ENCODE measurements at regions not wholly inside any gene's neighbourhood (a gene's known extent, or its start where the extent isn't known, plus 50 kb on each side); places are given as distances from the start of the nearest gene placed in this dataset.

- Histone ChIP-seq H3K23ac (ENCODE audit: low read depth, low read length) (no peak overlapping the region), H3K4me3 (ENCODE audit: insufficient read depth, low read depth, low read length) (no peak overlapping the region), H3K4ac (ENCODE audit: low read depth, low read length) (no peak overlapping the region), H3K14ac (replicated peaks; ENCODE audit: low read depth, low read length) (no peak overlapping the region), H2AK9ac (replicated peaks; ENCODE audit: low read depth, low read length, poor library complexity) (no peak overlapping the region), H3K79me1 (ENCODE audit: low read depth in 1 of 2, low read length in 2 of 2) (no peaks in the 10 kb centered on the region), H2BK15ac (ENCODE audit: low read depth, low read length) (no peak overlapping the region), H2AFZ (replicated peaks; ENCODE audit: low read length, poor library complexity) (no peak overlapping the region), H2BK20ac (ENCODE audit: low read depth, low read length) (no peak overlapping the region), H3K27ac (ENCODE audit: insufficient read depth, low read length) (no peak overlapping the region), H4K8ac (ENCODE audit: low read depth in 2 of 2, low read length in 2 of 2) (no peak overlapping the region), H3K18ac (ENCODE audit: low read depth, low read length) (no peak overlapping the region), H3K9me1 (ENCODE audit: insufficient read depth, low read length) (no peaks in the 10 kb centered on the region), H3K4me2 (ENCODE audit: low read depth, low read length) (no peak overlapping the region), H3K56ac (ENCODE audit: extremely low read depth, insufficient read depth, low read length) (no peak overlapping the region), H3K27me3 (ENCODE audit: control insufficient read depth, insufficient read depth, low read length) (no peaks in the 10 kb centered on the region), H4K20me1 (ENCODE audit: insufficient read depth, low read length) (no peaks in the 10 kb centered on the region), H4K91ac (ENCODE audit: insufficient read depth, low read depth, low read length) (no peak overlapping the region), H2BK120ac (ENCODE audit: low read depth, low read length) (no peak overlapping the region), H3K9me3 (ENCODE audit: control insufficient read depth, insufficient read depth, low read length) (peaks cover 9% of the 10 kb centered on the region), H4K5ac (ENCODE audit: low read depth, low read length) (no peak overlapping the region), H3K36me3 (ENCODE audit: control insufficient read depth, insufficient read depth, low read length) (no peaks in the 10 kb centered on the region), H3K9ac (ENCODE audit: low read depth, low read length) (no peak overlapping the region), H2AK5ac (ENCODE audit: low read depth, low read length) (no peak overlapping the region), H3K4me1 (ENCODE audit: control insufficient read depth, insufficient read depth, low read length) (no peaks in the 10 kb centered on the region), H2BK5ac (ENCODE audit: low read depth, low read length, poor library complexity, severe bottlenecking) (no peak overlapping the region)
- dilution Hi-C loops (cut with HindIII; ENCODE audit: low sequenced_read_pairs, unreplicated experiment), result no loop called here
- no peak for TF ChIP-seq NFE2L2 (IDR thresholded peaks at IDR 0.05; ENCODE audit: low read depth, low read length)
- no peak for TF ChIP-seq RAD21 (IDR thresholded peaks at IDR 0.05; ENCODE audit: low read length)
- no peak for TF ChIP-seq MAZ (IDR thresholded peaks at IDR 0.05; ENCODE audit: borderline replicate concordance, low read depth, low read length)
- TF ChIP-seq RFX5 (IDR thresholded peaks at IDR 0.05; ENCODE audit: low read depth, low read length), result no peak
- TF ChIP-seq FOS (IDR thresholded peaks at IDR 0.05; ENCODE audit: low read depth, low read length), result no peak
- TF ChIP-seq, protein P1, sequence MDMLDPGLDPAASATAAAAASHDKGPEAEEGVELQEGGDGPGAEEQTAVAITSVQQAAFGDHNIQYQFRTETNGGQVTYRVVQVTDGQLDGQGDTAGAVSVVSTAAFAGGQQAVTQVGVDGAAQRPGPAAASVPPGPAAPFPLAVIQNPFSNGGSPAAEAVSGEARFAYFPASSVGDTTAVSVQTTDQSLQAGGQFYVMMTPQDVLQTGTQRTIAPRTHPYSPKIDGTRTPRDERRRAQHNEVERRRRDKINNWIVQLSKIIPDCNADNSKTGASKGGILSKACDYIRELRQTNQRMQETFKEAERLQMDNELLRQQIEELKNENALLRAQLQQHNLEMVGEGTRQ (IDR thresholded peaks at IDR 0.05; ENCODE audit: low read depth, low read length), result no peak
- no peak for TF ChIP-seq CTCF (conservative IDR thresholded peaks at IDR 0.05; ENCODE audit: low read depth, low read length)
- TF ChIP-seq MAFK (IDR thresholded peaks at IDR 0.05; ENCODE audit: low read depth, low read length), result no peak
- no peak for TF ChIP-seq CEBPB (IDR thresholded peaks at IDR 0.05; ENCODE audit: low read depth, low read length)
- TF ChIP-seq CHD1 (IDR thresholded peaks at IDR 0.05; ENCODE audit: low read depth, low read length), result no peak
- TF ChIP-seq ELK1 (IDR thresholded peaks at IDR 0.05; ENCODE audit: borderline replicate concordance, low read depth, low read length), result no peak
- TF ChIP-seq BHLHE40 (IDR thresholded peaks at IDR 0.05; ENCODE audit: low read depth, low read length), result no peak
- no peak for TF ChIP-seq POLR2A (IDR thresholded peaks at IDR 0.05; ENCODE audit: low read depth, low read length)
- no peak for TF ChIP-seq MXI1 (IDR thresholded peaks at IDR 0.05; ENCODE audit: borderline replicate concordance, low read depth, low read length)
- TF ChIP-seq RCOR1 (IDR thresholded peaks at IDR 0.05; ENCODE audit: insufficient replicate concordance, low read length), result no peak
- in situ Hi-C loops (cut with MboI; ENCODE audit: low sequenced_read_pairs), result no loop called here
- intact Hi-C loops (cut with micrococcal nuclease), result no loop called here
- ChIA-PET CTCF (no interaction called here), POLR2A (ENCODE audit: unreplicated experiment) (no interaction called here)
- WGBS, 2 experiments (ENCODE audit: extremely low coverage in 2 of 2, insufficient read length in 1 of 2), result no CpG with 5 or more reads among the region's 4 CpGs
- ATAC-seq (ENCODE audit: low read depth) (no peak), DNase-seq (no peak)
- BruUV-seq (replicated peaks), result no TSS peak
These were observed 370.3 kb downstream of the CDC14C start for GRCh38 chr7:49294611-49295010.

All from IMR-90 (cell line).